ENCODE measurements at regions not wholly inside any gene's neighbourhood (a gene's known extent, or its start where the extent isn't known, plus 50 kb on each side); places are given as distances from the start of the nearest gene placed in this dataset.

- no peak for TF ChIP-seq TAF1 (IDR thresholded peaks at IDR 0.05; ENCODE audit: borderline replicate concordance, insufficient read depth, low read length)
- TF ChIP-seq, protein P1, sequence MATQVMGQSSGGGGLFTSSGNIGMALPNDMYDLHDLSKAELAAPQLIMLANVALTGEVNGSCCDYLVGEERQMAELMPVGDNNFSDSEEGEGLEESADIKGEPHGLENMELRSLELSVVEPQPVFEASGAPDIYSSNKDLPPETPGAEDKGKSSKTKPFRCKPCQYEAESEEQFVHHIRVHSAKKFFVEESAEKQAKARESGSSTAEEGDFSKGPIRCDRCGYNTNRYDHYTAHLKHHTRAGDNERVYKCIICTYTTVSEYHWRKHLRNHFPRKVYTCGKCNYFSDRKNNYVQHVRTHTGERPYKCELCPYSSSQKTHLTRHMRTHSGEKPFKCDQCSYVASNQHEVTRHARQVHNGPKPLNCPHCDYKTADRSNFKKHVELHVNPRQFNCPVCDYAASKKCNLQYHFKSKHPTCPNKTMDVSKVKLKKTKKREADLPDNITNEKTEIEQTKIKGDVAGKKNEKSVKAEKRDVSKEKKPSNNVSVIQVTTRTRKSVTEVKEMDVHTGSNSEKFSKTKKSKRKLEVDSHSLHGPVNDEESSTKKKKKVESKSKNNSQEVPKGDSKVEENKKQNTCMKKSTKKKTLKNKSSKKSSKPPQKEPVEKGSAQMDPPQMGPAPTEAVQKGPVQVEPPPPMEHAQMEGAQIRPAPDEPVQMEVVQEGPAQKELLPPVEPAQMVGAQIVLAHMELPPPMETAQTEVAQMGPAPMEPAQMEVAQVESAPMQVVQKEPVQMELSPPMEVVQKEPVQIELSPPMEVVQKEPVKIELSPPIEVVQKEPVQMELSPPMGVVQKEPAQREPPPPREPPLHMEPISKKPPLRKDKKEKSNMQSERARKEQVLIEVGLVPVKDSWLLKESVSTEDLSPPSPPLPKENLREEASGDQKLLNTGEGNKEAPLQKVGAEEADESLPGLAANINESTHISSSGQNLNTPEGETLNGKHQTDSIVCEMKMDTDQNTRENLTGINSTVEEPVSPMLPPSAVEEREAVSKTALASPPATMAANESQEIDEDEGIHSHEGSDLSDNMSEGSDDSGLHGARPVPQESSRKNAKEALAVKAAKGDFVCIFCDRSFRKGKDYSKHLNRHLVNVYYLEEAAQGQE (IDR thresholded peaks at IDR 0.05; ENCODE audit: insufficient read depth in 1 of 2, low read depth in 2 of 2, low read length in 2 of 2): no peak
- no peak for TF ChIP-seq SIN3A (IDR thresholded peaks at IDR 0.05; ENCODE audit: borderline replicate concordance, insufficient read depth, low read length)
- TF ChIP-seq POLR2AphosphoS5 (IDR thresholded peaks at IDR 0.05; ENCODE audit: low read depth, low read length): no peak
- no peak for TF ChIP-seq FOXP2 (optimal IDR thresholded peaks at IDR 0.05; ENCODE audit: borderline replicate concordance, extremely low read depth, extremely low read length, insufficient read depth)
Observed at GRCh38 chr2:64356906-64357305, 97.1 kb upstream of the LGALSL start.

DNA sequence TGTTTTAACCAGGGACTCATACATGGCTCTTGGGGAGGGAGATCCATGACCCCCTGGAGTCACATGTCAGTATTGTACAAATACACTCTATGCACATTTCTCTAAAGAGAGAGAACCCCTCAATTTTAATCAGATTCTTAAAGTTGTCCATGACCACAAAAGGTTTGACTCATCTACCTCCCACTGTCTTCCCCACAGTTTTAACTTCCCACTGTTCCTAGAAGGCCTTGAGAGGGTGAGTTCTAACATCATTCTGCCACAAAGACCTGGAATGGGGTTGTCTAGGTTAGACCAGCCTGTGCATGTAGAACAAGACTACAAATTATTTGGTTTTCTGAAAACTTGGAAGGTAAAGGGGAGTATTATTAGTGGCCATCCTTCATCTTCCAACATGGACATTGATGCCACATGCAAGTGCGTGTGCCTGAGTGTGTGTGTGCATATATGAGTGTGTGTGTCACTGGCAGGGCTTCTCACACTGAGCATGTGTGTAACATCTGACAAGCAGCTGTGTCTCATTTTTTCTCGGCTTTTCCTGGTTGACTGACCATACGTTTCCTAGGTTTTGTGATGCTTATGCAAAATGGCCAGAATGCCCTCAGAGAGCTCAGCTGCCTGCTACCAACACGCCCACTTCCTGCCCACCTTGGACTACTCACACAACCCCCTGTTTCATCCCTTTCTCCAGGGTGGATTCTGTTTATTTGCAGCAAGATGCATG, 94.6 kb upstream of the LGALSL start:
- TF ChIP-seq FOXP2 (optimal IDR thresholded peaks at IDR 0.05; ENCODE audit: borderline replicate concordance, extremely low read depth, extremely low read length, insufficient read depth): no peak
- no peak for TF ChIP-seq TAF1 (IDR thresholded peaks at IDR 0.05; ENCODE audit: borderline replicate concordance, insufficient read depth, low read length)
- TF ChIP-seq, protein P1 (IDR thresholded peaks at IDR 0.05; ENCODE audit: insufficient read depth in 1 of 2, low read depth in 2 of 2, low read length in 2 of 2): no peak
- no peak for TF ChIP-seq SIN3A (IDR thresholded peaks at IDR 0.05; ENCODE audit: borderline replicate concordance, insufficient read depth, low read length)
- no peak for TF ChIP-seq POLR2AphosphoS5 (IDR thresholded peaks at IDR 0.05; ENCODE audit: low read depth, low read length)

DNA sequence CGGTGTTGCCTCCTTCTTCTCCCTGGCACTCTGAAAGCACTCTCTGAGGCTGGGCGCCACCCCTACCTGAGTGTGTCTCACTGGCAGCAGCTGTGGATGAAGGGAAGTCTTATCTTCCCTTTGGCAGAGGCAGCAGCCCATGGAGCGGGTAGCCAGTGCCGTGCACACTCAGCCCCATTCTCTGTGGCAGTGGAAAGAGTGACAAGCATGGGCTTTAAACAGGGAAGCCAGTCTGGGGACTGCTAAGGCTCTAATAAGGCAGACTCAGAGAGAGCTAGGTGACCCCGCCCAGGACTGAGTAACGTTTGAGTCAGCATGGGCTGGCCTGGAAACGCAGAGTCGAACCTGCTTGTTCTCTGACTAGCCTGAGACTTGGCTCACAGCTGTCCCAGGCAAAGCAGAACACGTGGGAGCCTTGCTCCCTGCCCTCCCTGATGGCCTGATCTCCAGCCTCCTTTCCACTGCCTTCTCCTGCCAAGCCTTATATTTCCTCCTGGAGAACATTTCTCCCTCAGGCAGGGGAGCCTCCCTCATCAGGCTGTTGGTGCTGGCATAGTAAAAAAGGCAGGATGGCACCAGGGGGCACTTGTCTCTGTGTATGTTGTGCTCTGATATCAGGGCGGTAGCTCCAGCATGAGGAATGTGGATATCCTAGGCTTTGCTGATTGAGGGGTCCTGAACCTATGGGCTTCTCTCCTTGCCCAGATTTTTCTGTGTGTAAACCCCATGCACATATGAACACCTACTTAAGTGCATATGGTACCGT, 93.9 kb upstream of the LGALSL start:
- TF ChIP-seq, protein P1 (IDR thresholded peaks at IDR 0.05; ENCODE audit: insufficient read depth in 1 of 2, low read depth in 2 of 2, low read length in 2 of 2): no peak
- no peak for TF ChIP-seq TAF1 (IDR thresholded peaks at IDR 0.05; ENCODE audit: borderline replicate concordance, insufficient read depth, low read length)
- no peak for TF ChIP-seq POLR2AphosphoS5 (IDR thresholded peaks at IDR 0.05; ENCODE audit: low read depth, low read length)
- no peak for TF ChIP-seq SIN3A (IDR thresholded peaks at IDR 0.05; ENCODE audit: borderline replicate concordance, insufficient read depth, low read length)
- no peak for TF ChIP-seq FOXP2 (optimal IDR thresholded peaks at IDR 0.05; ENCODE audit: borderline replicate concordance, extremely low read depth, extremely low read length, insufficient read depth)

- TF ChIP-seq TAF1 (IDR thresholded peaks at IDR 0.05; ENCODE audit: borderline replicate concordance, insufficient read depth, low read length) (no peak), FOXP2 (optimal IDR thresholded peaks at IDR 0.05; ENCODE audit: borderline replicate concordance, extremely low read depth, extremely low read length, insufficient read depth) (no peak), POLR2AphosphoS5 (IDR thresholded peaks at IDR 0.05; ENCODE audit: low read depth, low read length) (no peak), SIN3A (IDR thresholded peaks at IDR 0.05; ENCODE audit: borderline replicate concordance, insufficient read depth, low read length) (no peak)
- TF ChIP-seq, protein P1 (IDR thresholded peaks at IDR 0.05; ENCODE audit: insufficient read depth in 1 of 2, low read depth in 2 of 2, low read length in 2 of 2): no peak
Observed at GRCh38 chr2:64361151-64361938, 92.6 kb upstream of the LGALSL start.

All from PFSK-1 (cell line).